HUES64 (cell line): ENCODE measurements at regions not wholly inside any gene's neighbourhood (a gene's known extent, or its start where the extent isn't known, plus 50 kb on each side); places are given as distances from the start of the nearest gene placed in this dataset.
"Not testable (repeated sequence)": the region's sequence is repeated elsewhere in the genome, so short reads cannot be mapped to it uniquely, and the experiment has no call there.

Source experiments
- H3K27ac ChIP-seq: 2 replicates; pipeline ENCODE4 v1.7.0; 2013; ENCODE audit warnings: low read depth, low read length, inconsistent platforms
- H3K27me3 ChIP-seq: 2 replicates; pipeline ENCODE4 v1.6.1; 2013; ENCODE audit warnings: mild to moderate bottlenecking, low read length; ENCODE audit not compliant: insufficient read depth
- H3K36me3 ChIP-seq: 2 replicates; pipeline ENCODE4 v1.6.1; 2013; ENCODE audit warnings: mild to moderate bottlenecking, low read length; ENCODE audit not compliant: insufficient read depth
- H3K4me1 ChIP-seq: 2 replicates; pipeline ENCODE4 v1.6.1; 2013; ENCODE audit warnings: mild to moderate bottlenecking, low read length, moderate library complexity; ENCODE audit not compliant: insufficient read depth
- H3K4me3 ChIP-seq: 2 replicates; pipeline ENCODE4 v1.5.1; 2013; ENCODE audit warnings: mild to moderate bottlenecking, low read length, moderate library complexity
- H3K9ac ChIP-seq: 2 replicates; pipeline ENCODE4 v1.6.1; 2013; ENCODE audit warnings: mild to moderate bottlenecking, low read depth, low read length
- H3K9me3 ChIP-seq: 2 replicates; pipeline ENCODE4 v1.6.1; 2013; ENCODE audit warnings: low read depth, low read length; ENCODE audit not compliant: insufficient read depth
- WGBS: fragments of 150-250, 120-280 bp; methylation state at CpG from one replicate; pipeline ENCODE4 v1.1.7; 2013; ENCODE audit warnings: missing lambda C conversion rate; 5-methylcytosine and 5-hydroxymethylcytosine counted together

GRCh38 chr6:94698773-94699172, 878.6 kb upstream of the MANEA start:
- no peak overlapping the region for H3K4me3 ChIP-seq
- H3K27ac ChIP-seq, result no peak overlapping the region
- no peaks in the 10 kb centered on the region for H3K27me3 ChIP-seq
- no peaks in the 10 kb centered on the region for H3K4me1 ChIP-seq
- WGBS, result 96% methylated on average over 1 of the region's 1 CpG
- no peaks in the 10 kb centered on the region for H3K36me3 ChIP-seq
- no peaks in the 10 kb centered on the region for H3K9me3 ChIP-seq
- no peak overlapping the region for H3K9ac ChIP-seq

- H3K9ac ChIP-seq, H3K4me1 ChIP-seq, H3K36me3 ChIP-seq, H3K9me3 ChIP-seq, H3K27ac ChIP-seq, H3K4me3 ChIP-seq, H3K27me3 ChIP-seq: not testable (repeated sequence)
- WGBS, result 97% methylated on average over 5 of the region's 6 CpGs
Measured at GRCh38 chr6:94687255-94687654, 890.1 kb upstream of the MANEA start.

- WGBS, result 91% methylated on average over 1 of the region's 3 CpGs
- H3K4me1 ChIP-seq, result no peaks in the 10 kb centered on the region
- H3K9ac ChIP-seq, result no peak overlapping the region
- H3K36me3 ChIP-seq, result no peaks in the 10 kb centered on the region
- no peaks in the 10 kb centered on the region for H3K27me3 ChIP-seq
- H3K4me3 ChIP-seq, result no peak overlapping the region
- no peak overlapping the region for H3K27ac ChIP-seq
- H3K9me3 ChIP-seq, result no peaks in the 10 kb centered on the region
Measured at GRCh38 chr6:94683409-94683808, 893.9 kb upstream of the MANEA start.

GRCh38 chr6:94680669-94681212, 896.6 kb upstream of the MANEA start:
- H3K9me3 ChIP-seq, result no peaks in the 10 kb centered on the region
- H3K27ac ChIP-seq, result no peak overlapping the region
- no peak overlapping the region for H3K9ac ChIP-seq
- H3K4me1 ChIP-seq, result no peaks in the 10 kb centered on the region
- H3K27me3 ChIP-seq, result no peaks in the 10 kb centered on the region
- no peak overlapping the region for H3K4me3 ChIP-seq
- whole genome bisulfite sequencing, result 88% methylated on average over 1 of the region's 1 CpG
- H3K36me3 ChIP-seq, result no peaks in the 10 kb centered on the region

- Histone ChIP-seq H3K4me1 (peaks cover 4% of the 10 kb centered on the region; the same call in 1 of the 2 replicates), H3K4me3 (no peak overlapping the region), H3K36me3 (no peaks in the 10 kb centered on the region), H3K27ac (no peak overlapping the region), H3K9ac (no peak overlapping the region), H3K27me3 (no peaks in the 10 kb centered on the region), H3K9me3 (no peaks in the 10 kb centered on the region)
- 100% methylated on average over 1 of the region's 1 CpG for WGBS
Measured at GRCh38 chr6:94673251-94673650, 904.1 kb upstream of the MANEA start.

GRCh38 chr6:94670017-94670416, 907.3 kb upstream of the MANEA start:
- WGBS, result 96% methylated on average over 3 of the region's 3 CpGs
- H3K9ac ChIP-seq, result no peak overlapping the region
- no peak overlapping the region for H3K4me3 ChIP-seq
- no peak overlapping the region for H3K27ac ChIP-seq
- peaks cover 4% of the 10 kb centered on the region; the same call in 1 of the 2 replicates for H3K4me1 ChIP-seq
- no peaks in the 10 kb centered on the region for H3K36me3 ChIP-seq
- H3K9me3 ChIP-seq, result no peaks in the 10 kb centered on the region
- H3K27me3 ChIP-seq, result no peaks in the 10 kb centered on the region

GRCh38 chr6:94668876-94669275, 908.5 kb upstream of the MANEA start:
- Histone ChIP-seq H3K27ac (no peak overlapping the region; the same call in 1 of the 2 replicates), H3K9ac (no peak overlapping the region), H3K4me3 (no peak overlapping the region), H3K4me1 (peaks cover 4% of the 10 kb centered on the region; the same call in 1 of the 2 replicates), H3K27me3 (no peaks in the 10 kb centered on the region), H3K36me3 (no peaks in the 10 kb centered on the region), H3K9me3 (no peaks in the 10 kb centered on the region)

- H3K9ac ChIP-seq, result no peak overlapping the region
- H3K27me3 ChIP-seq, result no peaks in the 10 kb centered on the region
- no peak overlapping the region for H3K27ac ChIP-seq
- H3K36me3 ChIP-seq, result no peaks in the 10 kb centered on the region
- no peak overlapping the region for H3K4me3 ChIP-seq
- WGBS, result 99% methylated on average over 3 of the region's 4 CpGs
- H3K9me3 ChIP-seq, result no peaks in the 10 kb centered on the region
- no peaks in the 10 kb centered on the region for H3K4me1 ChIP-seq
Measured at GRCh38 chr6:94658929-94659328, 918.4 kb upstream of the MANEA start.

- Histone ChIP-seq H3K4me1 (no peaks in the 10 kb centered on the region), H3K27me3 (no peaks in the 10 kb centered on the region), H3K9ac (no peak overlapping the region), H3K36me3 (no peaks in the 10 kb centered on the region), H3K4me3 (no peak overlapping the region), H3K27ac (no peak overlapping the region), H3K9me3 (no peaks in the 10 kb centered on the region)
- 100% methylated on average over 2 of the region's 3 CpGs for WGBS
Measured at GRCh38 chr6:94651239-94651638, 926.1 kb upstream of the MANEA start.

GRCh38 chr6:94645191-94645590, 932.1 kb upstream of the MANEA start:
- Histone ChIP-seq H3K9ac (no peak overlapping the region), H3K27me3 (no peaks in the 10 kb centered on the region), H3K36me3 (no peaks in the 10 kb centered on the region), H3K4me3 (no peak overlapping the region), H3K4me1 (no peaks in the 10 kb centered on the region), H3K9me3 (no peaks in the 10 kb centered on the region), H3K27ac (no peak overlapping the region)

- WGBS, result 90% methylated on average over 5 of the region's 5 CpGs
- H3K9me3 ChIP-seq, result no peaks in the 10 kb centered on the region
- H3K27me3 ChIP-seq, result no peaks in the 10 kb centered on the region
- no peaks in the 10 kb centered on the region for H3K36me3 ChIP-seq
- H3K4me3 ChIP-seq, result no peak overlapping the region
- no peak overlapping the region for H3K9ac ChIP-seq
- no peaks in the 10 kb centered on the region for H3K4me1 ChIP-seq
- no peak overlapping the region for H3K27ac ChIP-seq
Measured at GRCh38 chr6:94639564-94639963, 937.8 kb upstream of the MANEA start.

GRCh38 chr6:94636780-94637385, 940.5 kb upstream of the MANEA start:
- H3K27me3 ChIP-seq, result no peaks in the 10 kb centered on the region
- no peak overlapping the region for H3K9ac ChIP-seq
- H3K27ac ChIP-seq, result no peak overlapping the region
- H3K9me3 ChIP-seq, result no peaks in the 10 kb centered on the region
- H3K4me3 ChIP-seq, result no peak overlapping the region
- no peaks in the 10 kb centered on the region for H3K4me1 ChIP-seq
- WGBS, result 45% methylated on average over 4 of the region's 4 CpGs
- no peaks in the 10 kb centered on the region for H3K36me3 ChIP-seq
